Activated CD4-positive, alpha-beta T cell treated with anti-CD3 and anti-CD28 coated beads, Interleukin-10, Interleukin-2, amounts not matched to agents 100 ng/mL and 50 ng/mL, durations not matched to agents 16 hours and 8 hours (primary cell): ENCODE measurements at regions not wholly inside any gene's neighbourhood (a gene's known extent, or its start where the extent isn't known, plus 50 kb on each side); places are given as distances from the start of the nearest gene placed in this dataset.

Source experiments
- DNase-seq: peaks from one replicate; pipeline ENCODE4 v3.0.0-alpha.2; 2020

DNA sequence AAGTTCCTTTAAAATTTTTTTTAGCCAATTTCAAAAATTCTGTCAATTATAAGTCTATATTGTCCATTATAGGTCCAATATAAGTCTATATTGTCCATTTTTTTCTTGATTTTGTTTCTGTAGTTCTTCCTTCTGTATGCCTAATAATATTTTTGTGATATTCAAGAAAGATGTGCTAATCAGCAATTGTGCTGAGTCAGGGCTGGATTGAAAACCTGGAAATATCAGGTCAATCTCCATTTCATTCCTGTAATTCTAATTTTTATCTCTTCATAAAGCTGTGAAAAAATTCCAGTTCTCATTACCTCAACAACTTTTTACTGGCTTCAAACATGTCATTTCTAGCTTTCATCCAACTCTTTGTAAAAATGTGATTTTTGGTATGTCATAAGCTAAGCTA is 353.7 kb downstream of the SLITRK6 start:
- DNase-seq: no peak

DNA sequence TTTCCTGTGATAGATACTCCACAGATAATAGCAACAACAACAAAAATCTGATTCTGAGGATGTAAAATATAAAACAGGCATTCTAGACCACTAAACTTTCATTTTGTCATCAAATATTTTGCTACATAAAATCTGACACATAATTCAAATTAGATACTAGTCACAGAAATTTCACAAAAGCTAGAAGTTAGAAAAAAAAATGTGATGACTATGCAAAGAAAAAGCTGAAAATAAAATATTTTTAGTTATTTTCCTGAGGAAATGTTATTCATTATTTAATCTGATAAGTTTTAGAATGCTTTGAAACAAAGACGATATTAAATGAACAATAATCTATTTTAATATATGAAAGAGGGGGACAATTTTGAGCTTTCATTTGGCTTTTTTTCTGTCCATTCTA is 357.2 kb downstream of the SLITRK6 start:
- no peak for DNase-seq

DNA sequence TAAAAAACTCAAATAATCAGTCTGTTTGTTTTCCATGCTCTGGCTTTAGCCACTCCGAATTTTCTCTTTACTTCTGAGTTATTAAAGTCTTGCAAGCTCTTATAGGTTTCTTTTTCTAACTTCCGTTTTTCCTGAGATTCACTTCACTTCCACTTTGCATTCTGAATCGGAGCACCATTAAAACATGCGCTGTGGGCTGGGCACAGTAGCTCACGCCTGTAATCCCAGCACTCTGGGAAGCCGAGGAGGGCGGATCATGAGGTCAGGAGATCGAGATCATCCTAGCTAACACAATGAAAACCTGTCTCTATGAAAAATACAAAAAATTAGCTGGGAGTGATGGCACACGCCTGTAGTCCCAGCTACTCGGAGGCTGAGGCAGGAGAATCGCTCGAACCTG is 357.9 kb downstream of the SLITRK6 start:
- DNase-seq: no peak

DNA sequence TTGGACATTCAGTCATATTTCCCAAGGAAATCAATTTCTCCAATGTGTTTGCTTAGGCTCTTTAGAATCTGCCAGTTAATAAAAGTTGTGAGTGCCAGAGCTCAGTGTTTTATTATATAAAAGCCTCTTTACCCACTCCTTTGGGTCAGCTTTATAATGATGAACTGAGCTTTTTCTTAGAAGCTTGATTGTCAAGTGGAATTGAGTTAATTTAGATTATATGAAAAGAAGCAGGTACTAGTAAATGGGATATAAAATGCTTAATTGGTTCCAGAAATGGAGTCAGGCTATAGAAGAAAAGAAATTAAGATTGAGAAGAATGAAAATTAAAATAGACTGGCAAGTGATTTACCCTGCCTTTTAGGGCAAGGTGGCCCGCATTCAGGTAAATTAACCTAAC is 363.2 kb downstream of the SLITRK6 start:
- no peak for DNase-seq

DNA sequence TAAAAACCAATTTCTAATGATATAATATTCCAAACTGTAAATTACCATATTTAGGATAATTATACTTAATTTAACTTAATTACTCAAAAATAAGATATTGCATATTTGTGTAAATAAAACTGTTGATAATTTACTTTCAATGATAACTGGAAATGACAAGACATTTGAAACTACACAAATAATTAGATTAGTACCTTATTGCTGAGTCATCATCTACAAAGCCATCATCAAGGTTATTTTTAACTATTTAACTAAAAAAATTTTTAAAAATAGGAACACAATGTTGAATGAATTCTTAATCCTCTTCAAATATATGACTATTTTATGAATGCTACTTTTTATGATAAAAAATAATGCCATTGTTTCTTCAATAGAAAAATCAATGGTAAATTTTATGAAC is 364.3 kb downstream of the SLITRK6 start:
- DNase-seq: no peak

DNA sequence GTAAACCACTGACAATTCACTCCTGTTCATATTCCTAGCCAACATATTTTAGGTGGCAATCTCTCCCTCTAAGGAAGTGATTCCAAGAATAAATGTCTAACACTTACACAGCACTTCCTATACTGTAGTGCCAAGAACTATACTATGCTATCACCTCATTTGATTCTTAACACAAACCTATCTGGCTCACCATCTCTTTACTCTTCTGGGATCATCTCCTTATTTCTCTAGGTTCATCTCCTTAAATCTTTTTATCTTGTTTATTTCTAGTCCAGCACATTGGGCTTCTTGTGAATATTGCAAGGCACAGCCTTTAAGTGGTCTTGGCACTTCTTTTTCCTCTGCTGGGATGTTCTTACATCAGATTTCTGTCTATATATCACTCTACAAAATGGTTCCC is 366.3 kb downstream of the SLITRK6 start:
- DNase-seq: no peak

DNA sequence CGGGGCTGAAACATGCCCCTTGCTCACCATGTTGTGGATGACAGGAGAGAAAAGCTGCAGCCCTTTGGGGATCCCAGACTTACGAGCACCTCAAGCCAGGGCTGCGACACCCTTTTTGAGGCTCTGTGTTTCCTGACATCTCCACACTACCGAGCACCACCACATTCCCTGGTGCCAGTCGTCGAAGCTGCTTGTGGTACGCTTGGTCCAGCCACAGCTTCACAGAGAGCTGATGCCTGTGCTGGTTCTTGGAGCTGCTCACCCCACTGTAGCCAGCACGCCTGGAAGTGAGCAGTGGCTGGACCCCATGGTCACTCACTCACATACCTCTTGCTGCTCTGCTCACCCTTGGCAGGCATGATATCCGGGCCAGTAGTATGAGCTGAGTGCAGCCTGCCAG is 367.5 kb downstream of the SLITRK6 start:
- no peak for DNase-seq

DNA sequence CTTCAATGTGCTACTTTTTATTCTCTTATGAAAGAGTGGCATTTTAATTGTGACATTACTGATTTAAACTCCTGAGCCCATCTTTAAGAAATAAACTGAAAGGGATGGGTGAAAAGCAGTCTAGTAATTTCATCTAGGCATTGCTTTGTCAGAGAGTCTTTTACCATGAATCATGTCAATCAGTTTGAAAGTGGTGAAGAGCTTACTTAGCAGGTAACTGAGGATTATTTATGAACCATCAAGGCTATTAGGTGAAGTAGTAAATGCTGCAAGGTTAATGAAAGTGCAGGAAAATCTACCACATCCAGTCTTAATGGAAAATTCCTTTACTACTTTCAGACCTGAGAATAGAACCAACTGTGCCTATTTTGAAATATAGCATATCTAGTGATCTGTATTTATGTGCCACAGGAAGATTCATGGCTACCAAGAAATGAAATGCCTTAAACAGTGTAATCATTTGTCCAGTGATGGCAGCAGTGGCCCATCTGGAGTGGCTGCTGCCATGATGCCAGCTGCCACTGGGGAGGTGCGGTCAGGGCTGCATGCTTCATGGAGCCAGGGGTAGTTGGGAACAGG is 368.9 kb downstream of the SLITRK6 start:
- no peak for DNase-seq

DNA sequence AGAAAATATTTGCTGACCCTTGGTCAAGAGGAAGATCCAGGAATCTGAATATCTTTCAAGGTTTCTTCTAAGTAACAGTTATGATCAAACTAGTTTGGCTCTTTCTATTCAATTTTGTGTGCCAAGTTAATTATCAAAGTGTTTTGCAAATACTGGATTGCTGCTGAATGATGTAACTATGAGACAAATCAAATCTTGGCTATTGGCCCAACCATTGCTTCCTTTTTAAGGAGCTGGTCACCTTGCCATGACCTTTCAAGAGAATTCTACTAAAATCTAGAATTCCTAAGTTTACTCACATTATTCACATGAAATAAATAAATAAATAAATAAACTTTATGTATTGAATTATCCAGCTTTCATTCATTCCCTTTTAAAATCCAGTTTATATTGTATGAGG is 371.8 kb downstream of the SLITRK6 start:
- no peak for DNase-seq

DNA sequence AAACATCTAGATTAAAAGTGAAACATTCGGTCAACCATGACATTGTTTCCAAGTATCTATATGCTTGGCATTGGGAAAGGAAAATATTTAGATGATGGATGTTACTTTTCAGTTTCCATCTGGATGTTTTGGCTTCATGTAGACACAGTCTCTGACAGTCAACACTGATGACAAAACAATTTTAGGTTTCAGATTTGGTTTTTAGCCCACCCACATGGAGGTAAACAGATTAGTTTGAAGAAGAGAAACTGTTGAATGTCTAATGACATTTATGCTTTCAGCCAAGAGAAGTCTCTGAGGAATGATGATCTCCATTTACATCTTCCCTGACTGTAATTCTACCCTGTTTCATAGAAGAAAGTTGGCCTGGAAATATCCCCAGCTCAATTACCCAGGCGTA is 379.1 kb downstream of the SLITRK6 start:
- DNase-seq: no peak

DNA sequence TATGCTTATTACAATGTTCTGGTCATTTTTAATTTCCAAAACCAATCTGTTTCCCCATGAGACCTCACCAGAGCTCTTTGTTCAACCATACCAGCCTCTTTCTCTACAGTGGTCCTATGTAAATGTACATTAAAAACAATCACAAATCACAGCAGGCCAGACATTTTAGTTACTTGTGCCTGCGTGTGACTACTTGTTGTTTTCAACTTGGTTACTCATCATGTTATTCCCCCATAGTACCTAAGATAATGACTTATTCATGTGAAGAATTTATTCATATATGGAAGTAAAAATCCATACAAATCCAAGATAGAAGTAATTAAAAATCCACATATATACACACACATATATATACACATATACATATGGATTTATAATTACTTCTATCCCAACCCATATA is 379.6 kb downstream of the SLITRK6 start:
- DNase-seq: no peak

DNA sequence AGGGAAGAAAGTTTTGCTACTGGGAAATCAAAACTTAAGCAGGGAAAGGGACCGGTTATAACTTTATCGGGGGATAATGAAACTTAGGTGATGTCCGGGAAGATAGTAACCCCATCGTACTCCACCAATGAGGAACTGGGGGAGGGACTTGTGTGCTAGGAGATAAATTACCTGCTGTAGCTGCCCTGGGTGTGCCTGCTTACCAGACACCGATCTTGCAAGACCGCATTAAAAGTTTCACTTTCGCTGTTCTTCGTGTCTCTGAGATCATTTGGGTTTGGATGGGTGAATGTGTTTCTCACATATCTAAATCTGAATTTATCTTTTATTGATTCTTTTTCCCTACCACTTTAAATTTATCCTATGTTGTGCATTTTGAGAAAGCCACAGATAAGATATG is 381.4 kb downstream of the SLITRK6 start:
- DNase-seq: no peak

DNA sequence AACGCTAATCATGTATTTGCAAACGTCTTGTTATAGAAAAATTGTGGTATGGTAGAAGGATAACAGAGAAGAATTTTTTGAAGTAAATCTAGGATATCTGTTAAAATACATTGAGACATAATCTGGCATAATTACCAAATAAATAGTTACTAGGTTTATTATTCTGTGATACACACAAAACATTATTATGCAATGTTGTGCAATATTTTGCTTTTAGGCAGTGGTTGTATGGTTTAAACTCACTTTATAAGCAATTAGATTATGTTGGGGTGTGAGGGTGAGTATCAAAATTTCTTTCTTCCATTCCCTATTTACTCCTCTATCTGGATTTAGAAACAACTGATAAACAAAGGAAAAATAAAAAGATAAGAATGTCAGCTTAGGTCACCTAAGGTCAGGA is 385.6 kb downstream of the SLITRK6 start:
- DNase-seq: no peak

DNA sequence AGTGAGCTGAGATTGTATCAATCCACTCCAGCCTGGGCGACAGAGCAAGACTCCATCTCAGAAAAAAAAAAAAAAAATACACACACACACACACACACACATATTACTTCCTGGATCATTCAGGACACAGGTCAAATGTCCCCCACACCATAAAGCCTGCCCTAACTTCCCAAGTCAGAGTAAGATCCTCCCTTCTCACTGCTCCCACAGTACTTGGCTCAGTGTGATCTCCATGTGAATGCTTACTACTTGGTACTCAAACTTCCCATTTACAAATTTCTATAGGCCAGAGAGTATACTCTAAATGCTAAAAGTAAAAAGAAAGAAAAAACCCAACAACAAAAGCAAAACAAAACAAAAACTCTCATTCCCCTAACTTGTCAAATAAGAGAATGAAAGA is 386.8 kb downstream of the SLITRK6 start:
- no peak for DNase-seq

DNA sequence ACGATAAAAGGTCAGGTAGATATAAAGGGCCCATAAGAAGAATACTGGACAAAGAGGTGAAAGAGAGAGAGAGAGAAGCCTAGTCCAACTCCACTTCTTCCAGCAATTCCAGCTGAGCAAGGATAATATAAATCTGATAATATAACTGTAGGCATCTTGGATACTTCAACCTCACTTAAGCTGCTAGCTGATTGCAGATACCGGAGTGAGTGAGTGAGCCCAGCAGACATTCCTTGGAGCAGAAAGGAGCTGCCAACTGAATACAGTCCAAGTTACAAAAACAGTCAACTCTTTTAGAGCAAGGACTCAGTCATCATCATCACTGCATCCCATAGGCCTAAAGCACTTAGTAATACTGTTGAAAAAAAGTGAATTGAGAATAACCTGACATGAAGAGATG is 387.6 kb downstream of the SLITRK6 start:
- no peak for DNase-seq

DNA sequence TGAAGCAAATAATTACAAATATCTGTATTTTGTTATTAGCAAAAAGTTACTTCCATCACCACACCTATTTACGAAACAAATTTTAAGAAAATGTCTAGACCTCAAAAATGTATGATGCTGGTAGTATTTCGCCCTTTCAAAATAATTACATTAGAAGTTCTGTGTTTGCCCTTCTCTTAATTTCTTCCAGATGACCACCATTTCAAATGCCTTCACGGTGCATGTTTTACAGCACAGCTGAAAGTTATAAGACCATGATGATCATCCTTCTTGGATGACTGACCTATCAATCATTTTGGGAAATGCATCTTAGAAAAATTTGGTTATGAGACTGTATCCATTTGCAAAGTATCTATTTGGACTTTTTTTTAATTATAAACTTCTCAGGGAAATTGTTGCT is 390.8 kb downstream of the SLITRK6 start:
- DNase-seq: no peak

DNA sequence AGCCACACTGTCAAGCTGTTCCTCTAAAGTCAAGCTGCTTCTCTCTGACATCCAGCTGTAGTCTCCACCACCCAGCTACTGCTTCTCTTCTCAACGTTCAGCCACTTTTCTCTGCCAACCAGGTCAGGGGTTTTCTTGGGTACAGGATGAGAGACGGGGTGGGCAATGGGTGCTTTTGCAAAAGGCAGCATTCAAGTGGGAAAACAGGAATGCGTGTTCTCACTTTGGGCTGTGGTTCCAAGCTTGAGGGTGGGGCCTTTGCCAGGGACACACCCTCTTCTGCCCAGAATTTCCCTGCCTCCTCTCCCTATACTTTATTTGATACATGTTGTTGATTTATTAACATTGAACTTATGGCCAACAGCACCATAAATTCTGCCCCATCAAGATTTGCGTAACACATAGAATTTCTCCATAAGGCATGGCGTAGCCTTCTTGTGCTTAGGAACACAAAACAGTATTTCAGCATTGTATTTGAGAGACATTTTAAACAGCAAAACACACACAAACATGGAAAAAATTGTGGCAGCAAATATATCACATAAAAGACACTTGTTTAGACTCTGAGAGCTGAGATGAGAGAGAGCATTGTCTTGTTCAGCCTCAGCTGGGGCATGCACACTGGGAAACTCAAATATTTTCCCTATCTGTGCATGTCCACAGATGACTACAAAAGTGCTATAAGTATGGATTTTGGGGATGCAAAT is 392.8 kb downstream of the SLITRK6 start:
- DNase-seq: no peak

DNA sequence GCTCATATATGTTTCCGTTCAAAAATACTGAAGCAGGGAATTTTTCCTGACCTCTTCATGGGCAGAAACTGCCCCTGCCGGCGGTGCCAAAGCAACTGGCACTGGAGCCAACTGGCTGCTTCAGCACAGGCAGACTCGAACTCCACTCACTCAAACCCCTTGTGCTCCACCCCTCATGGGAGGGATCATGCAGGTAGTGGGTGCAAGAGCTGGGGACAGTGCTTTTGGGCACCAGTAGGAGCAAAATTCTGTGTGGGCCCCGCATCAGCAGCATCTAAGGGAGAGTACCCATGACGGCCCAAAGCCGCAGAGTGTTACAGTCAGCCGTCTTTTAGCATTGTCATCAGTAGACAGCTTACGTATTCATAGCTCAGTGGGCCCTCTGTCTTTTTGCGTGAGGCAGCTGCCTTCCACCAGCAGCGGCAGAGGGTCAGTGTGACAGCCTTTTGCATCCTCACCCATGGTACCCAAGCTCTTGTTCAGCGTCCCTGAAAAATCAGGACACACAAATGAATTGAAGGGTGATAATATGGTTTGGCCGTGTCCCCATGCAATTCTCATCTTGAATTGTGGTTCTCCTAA is 393.8 kb downstream of the SLITRK6 start:
- DNase-seq: no peak

DNA sequence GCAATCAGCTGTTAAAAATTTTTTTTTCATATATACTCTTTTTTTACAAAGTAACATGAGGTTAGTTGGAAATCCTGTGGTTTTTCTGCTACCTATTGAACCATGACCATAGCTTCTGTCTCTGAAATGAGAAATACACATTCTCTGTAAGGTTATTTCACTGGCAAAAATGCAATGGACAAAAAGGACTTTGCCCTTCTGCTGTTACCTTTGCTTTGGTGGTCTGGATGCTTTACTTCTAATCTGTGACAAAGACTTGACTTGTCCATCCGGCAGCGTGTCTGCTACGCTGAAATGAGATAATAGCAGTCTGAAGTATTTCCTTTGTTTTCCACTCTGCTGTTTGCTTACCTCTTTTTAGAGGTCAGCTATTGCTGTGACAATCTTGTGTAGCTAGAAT is 412.8 kb downstream of the SLITRK6 start:
- DNase-seq: no peak

DNA sequence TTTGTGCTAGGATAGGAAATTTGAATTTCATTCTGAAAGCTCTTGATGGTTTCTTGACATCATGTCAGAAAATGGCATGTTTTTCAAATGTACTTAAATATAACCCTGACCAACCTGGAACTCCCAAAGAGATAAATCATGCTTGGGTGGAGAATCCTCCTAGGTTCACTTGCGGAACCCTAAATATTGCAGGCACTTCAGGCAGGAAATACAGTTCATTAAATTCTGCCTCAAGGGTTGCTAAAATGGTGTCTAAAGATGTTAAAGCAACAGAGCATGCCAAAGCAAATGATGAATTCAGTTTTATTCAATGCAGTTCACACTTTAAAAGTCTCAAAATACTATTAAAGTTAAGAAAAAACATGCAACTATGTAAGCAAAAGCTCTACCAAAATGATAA is 415.9 kb downstream of the SLITRK6 start:
- DNase-seq: no peak

DNA sequence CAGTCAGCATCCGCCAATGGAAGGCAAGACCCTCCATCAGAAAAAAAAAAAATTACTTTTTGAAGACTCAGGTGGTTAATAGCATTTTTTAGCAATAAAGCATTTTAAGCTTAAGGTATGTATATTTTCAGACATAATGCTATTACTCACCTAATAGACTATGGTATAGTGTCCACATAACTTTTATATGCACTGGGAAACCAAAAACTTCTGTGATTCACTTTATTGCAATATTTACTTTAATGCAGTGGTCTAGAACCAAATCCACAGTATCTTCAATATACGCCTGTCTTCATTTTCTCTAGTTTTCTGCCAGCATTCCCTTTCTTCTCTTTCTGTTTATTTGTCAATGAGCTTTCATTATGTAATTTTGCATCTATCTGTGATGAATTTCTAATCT is 418.1 kb downstream of the SLITRK6 start:
- no peak for DNase-seq

DNA sequence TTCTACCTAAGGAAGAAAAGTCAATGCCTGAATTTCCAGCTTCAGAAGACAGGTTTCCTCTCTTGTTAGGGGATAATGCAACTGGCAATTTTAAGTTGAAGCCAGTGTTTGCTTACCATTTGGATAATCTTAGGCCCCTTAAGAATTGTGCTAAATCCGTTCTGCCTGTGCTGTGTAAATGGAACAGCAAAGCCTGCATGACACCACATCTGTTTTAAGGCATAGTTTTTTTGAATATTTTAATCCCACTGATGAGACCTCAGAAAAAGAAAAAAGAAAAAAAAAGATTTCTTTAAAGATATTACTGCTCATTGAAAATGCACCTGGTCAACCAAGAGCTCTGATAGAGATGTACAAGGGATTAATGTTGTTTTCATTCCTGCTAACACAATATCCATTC is 419.2 kb downstream of the SLITRK6 start:
- DNase-seq: no peak

DNA sequence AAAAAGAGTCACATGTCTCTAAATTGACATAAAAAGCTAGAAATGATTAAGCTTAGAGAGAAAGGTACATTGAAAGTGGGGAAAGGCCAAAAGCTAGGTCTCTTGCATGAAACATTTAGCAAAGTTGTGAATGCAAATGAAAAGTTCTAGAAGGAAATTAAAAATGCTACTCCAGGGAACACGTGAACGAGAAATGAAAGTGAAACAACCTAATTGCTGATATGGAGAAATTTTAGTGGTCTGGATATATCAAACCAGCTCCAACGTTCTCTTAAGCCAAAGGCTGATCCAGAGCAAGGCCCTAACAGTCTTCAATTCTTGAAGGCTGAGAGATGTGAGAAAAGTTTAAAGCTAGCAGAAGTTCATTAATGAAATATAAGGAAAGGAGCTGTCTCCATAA is 419.8 kb downstream of the SLITRK6 start:
- DNase-seq: no peak

DNA sequence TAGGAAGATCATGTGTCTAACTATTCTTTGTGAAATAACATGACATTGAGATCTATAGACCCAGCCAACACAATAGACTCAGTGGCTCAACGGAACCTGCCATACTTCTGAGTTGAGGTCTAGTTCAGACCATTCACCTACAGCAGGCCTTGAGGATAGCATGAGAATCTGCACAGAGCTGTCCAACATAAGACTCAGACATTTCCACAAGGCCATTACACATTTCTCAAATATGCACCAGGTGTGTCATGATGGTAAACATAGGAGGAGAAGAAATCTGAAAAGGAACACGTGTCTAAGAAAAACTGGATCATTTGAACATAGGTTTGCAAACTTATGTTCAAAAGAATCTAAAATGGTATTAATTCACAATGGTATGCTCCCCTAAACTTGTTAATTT is 421.4 kb downstream of the SLITRK6 start:
- no peak for DNase-seq

DNA sequence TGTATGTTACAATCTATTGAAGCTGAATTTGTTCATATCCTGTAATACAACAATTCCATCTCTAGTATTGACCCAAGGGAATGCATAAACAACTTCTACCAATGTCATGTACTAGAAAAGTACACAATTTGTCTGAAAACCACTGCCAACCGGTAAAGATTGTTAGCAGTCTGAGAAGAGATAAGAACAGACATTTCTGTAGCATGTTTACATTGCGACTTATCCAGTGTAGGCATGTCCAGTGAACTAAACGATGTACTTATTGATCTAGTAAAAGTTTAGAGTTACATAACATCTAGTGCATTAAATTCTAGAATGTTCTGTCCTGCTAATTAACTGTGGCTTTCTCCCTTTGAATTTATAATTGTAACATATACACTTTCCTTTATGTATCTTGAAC is 425.9 kb downstream of the SLITRK6 start:
- no peak for DNase-seq
